ENCODE measurements at regions not wholly inside any gene's neighbourhood (a gene's known extent, or its start where the extent isn't known, plus 50 kb on each side); places are given as distances from the start of the nearest gene placed in this dataset.

GRCh38 chr20:12327205-12327604 is 409.5 kb downstream of the BTBD3 start:
- H3K79me2 ChIP-seq (ENCODE audit: control insufficient read depth, insufficient read depth, low read length): no peaks in the 10 kb centered on the region
- no peak overlapping the region for H2AFZ ChIP-seq (ENCODE audit: low read length)
- TF ChIP-seq, protein P1, sequence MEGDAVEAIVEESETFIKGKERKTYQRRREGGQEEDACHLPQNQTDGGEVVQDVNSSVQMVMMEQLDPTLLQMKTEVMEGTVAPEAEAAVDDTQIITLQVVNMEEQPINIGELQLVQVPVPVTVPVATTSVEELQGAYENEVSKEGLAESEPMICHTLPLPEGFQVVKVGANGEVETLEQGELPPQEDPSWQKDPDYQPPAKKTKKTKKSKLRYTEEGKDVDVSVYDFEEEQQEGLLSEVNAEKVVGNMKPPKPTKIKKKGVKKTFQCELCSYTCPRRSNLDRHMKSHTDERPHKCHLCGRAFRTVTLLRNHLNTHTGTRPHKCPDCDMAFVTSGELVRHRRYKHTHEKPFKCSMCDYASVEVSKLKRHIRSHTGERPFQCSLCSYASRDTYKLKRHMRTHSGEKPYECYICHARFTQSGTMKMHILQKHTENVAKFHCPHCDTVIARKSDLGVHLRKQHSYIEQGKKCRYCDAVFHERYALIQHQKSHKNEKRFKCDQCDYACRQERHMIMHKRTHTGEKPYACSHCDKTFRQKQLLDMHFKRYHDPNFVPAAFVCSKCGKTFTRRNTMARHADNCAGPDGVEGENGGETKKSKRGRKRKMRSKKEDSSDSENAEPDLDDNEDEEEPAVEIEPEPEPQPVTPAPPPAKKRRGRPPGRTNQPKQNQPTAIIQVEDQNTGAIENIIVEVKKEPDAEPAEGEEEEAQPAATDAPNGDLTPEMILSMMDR (conservative IDR thresholded peaks at IDR 0.05 in 1 of 2, IDR thresholded peaks at IDR 0.05 in 1 of 2; ENCODE audit: low read depth in 1 of 2, low read length in 2 of 2): no peak
- TF ChIP-seq EZH2 (IDR thresholded peaks at IDR 0.05; ENCODE audit: low read length, missing control alignments): no peak
- H3K4me1 ChIP-seq (ENCODE audit: control insufficient read depth, extremely low read depth, insufficient read depth, low read length): no peaks in the 10 kb centered on the region
- no peak overlapping the region for H3K4me2 ChIP-seq (ENCODE audit: extremely low read depth, insufficient read depth, low read length)
- H3K27me3 ChIP-seq (ENCODE audit: control insufficient read depth, insufficient read depth, low read length): no peaks in the 10 kb centered on the region
- no peaks in the 10 kb centered on the region for H3K9me3 ChIP-seq (ENCODE audit: control insufficient read depth, insufficient read depth, low read depth, low read length)
- H3K27ac ChIP-seq (ENCODE audit: insufficient read depth, low read length): no peak overlapping the region
- DNase-seq (ENCODE audit: low read depth in 2 of 2): no peak
- H3K9ac ChIP-seq (ENCODE audit: insufficient read depth, low read length): no peak overlapping the region
- no peaks in the 10 kb centered on the region for H3K36me3 ChIP-seq (ENCODE audit: control insufficient read depth, insufficient read depth, low read length)
- H3K4me3 ChIP-seq (replicated peaks in 1 of 4; ENCODE audit: control extremely low read depth in 1 of 4, insufficient read depth in 1 of 4, low read depth in 3 of 4, low read length in 4 of 4): no peak overlapping the region
- no peaks in the 10 kb centered on the region for H4K20me1 ChIP-seq (ENCODE audit: control insufficient read depth, extremely low read depth, insufficient read depth, low read length)

GRCh38 chr20:12331236-12331635 is 413.5 kb downstream of the BTBD3 start:
- no peak for TF ChIP-seq EZH2 (IDR thresholded peaks at IDR 0.05; ENCODE audit: low read length, missing control alignments)
- TF ChIP-seq, protein P1 (conservative IDR thresholded peaks at IDR 0.05 in 1 of 2, IDR thresholded peaks at IDR 0.05 in 1 of 2; ENCODE audit: low read depth in 1 of 2, low read length in 2 of 2): no peak
- H3K4me3 ChIP-seq (replicated peaks in 1 of 4; ENCODE audit: control extremely low read depth in 1 of 4, insufficient read depth in 1 of 4, low read depth in 3 of 4, low read length in 4 of 4): no peak overlapping the region

DNA sequence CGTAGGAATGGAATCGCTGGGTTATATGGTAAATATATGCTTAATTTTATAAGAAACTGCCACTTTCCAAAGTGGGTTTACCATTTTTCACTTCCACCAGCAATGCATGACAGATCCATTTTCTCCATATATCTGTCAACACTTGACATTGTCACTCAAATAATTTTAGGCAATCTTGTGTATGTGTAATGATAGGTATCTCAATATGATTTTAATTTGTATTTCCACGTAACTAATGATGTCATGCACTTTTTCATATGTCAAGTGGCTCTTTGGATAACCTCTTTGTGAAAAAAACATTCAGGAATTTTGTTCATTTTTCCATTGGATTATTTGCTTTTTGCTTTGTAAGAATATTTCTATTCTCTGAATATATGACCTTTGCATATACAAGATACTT is 419.9 kb downstream of the BTBD3 start:
- Histone ChIP-seq H3K9me3 (ENCODE audit: control insufficient read depth, insufficient read depth, low read depth, low read length) (no peaks in the 10 kb centered on the region), H3K36me3 (ENCODE audit: control insufficient read depth, insufficient read depth, low read length) (no peaks in the 10 kb centered on the region), H3K4me3 (replicated peaks in 1 of 4; ENCODE audit: control extremely low read depth in 1 of 4, insufficient read depth in 1 of 4, low read depth in 3 of 4, low read length in 4 of 4) (no peak overlapping the region), H2AFZ (ENCODE audit: low read length) (no peak overlapping the region), H3K79me2 (ENCODE audit: control insufficient read depth, insufficient read depth, low read length) (no peaks in the 10 kb centered on the region), H4K20me1 (ENCODE audit: control insufficient read depth, extremely low read depth, insufficient read depth, low read length) (no peaks in the 10 kb centered on the region), H3K27me3 (ENCODE audit: control insufficient read depth, insufficient read depth, low read length) (no peaks in the 10 kb centered on the region), H3K27ac (ENCODE audit: insufficient read depth, low read length) (no peak overlapping the region), H3K4me1 (ENCODE audit: control insufficient read depth, extremely low read depth, insufficient read depth, low read length) (no peaks in the 10 kb centered on the region), H3K9ac (ENCODE audit: insufficient read depth, low read length) (no peak overlapping the region), H3K4me2 (ENCODE audit: extremely low read depth, insufficient read depth, low read length) (no peak overlapping the region)
- no peak for DNase-seq (ENCODE audit: low read depth in 2 of 2)
- no peak for TF ChIP-seq EZH2 (IDR thresholded peaks at IDR 0.05; ENCODE audit: low read length, missing control alignments)
- TF ChIP-seq, protein P1 (conservative IDR thresholded peaks at IDR 0.05 in 1 of 2, IDR thresholded peaks at IDR 0.05 in 1 of 2; ENCODE audit: low read depth in 1 of 2, low read length in 2 of 2): no peak

More at GRCh38 chr20:12331236-12331635, 413.5 kb downstream of the BTBD3 start:
- H4K20me1 ChIP-seq (ENCODE audit: control insufficient read depth, extremely low read depth, insufficient read depth, low read length): no peaks in the 10 kb centered on the region
- no peak overlapping the region for H3K27ac ChIP-seq (ENCODE audit: insufficient read depth, low read length)
- H3K4me2 ChIP-seq (ENCODE audit: extremely low read depth, insufficient read depth, low read length): no peak overlapping the region
- no peak overlapping the region for H2AFZ ChIP-seq (ENCODE audit: low read length)
- no peaks in the 10 kb centered on the region for H3K9me3 ChIP-seq (ENCODE audit: control insufficient read depth, insufficient read depth, low read depth, low read length)
- DNase-seq (ENCODE audit: low read depth in 2 of 2): no peak
- H3K36me3 ChIP-seq (ENCODE audit: control insufficient read depth, insufficient read depth, low read length): no peaks in the 10 kb centered on the region
- no peak overlapping the region for H3K9ac ChIP-seq (ENCODE audit: insufficient read depth, low read length)
- no peaks in the 10 kb centered on the region for H3K27me3 ChIP-seq (ENCODE audit: control insufficient read depth, insufficient read depth, low read length)
- no peaks in the 10 kb centered on the region for H3K79me2 ChIP-seq (ENCODE audit: control insufficient read depth, insufficient read depth, low read length)
- H3K4me1 ChIP-seq (ENCODE audit: control insufficient read depth, extremely low read depth, insufficient read depth, low read length): no peaks in the 10 kb centered on the region
